Heart right ventricle (tissue), 16 donors: ENCODE measurements at regions not wholly inside any gene's neighbourhood (a gene's known extent, or its start where the extent isn't known, plus 50 kb on each side); places are given as distances from the start of the nearest gene placed in this dataset.

Experiments
- ATAC-seq, 8 donors: fragments of 200-7000 bp; cut with Tn5 transposase; one replicate each; pipeline ENCODE4 v1.9.1; 2020; ENCODE audit warnings: mild to moderate bottlenecking in 8 of 8, moderate library complexity in 8 of 8, moderate number of reproducible peaks in 1 of 8
- DNase-seq, 2 donors: peaks; one replicate each; pipeline ENCODE4 v3.0.0-alpha.2; 2020
- H3K27ac ChIP-seq, 10 donors: fragments of 200-600 bp; sonication (generic) in 2 of 10; one replicate each; pipeline versions ENCODE4 v1.5.0 to v1.8.0; 2020 to 2022; ENCODE audit warnings: mild to moderate bottlenecking in 3 of 10
- H3K27me3 ChIP-seq, 7 donors: fragments of 200-600 bp; one replicate each; pipeline ENCODE4 v1.8.0; 2021 to 2022; ENCODE audit warnings: mild to moderate bottlenecking in 2 of 7
- H3K36me3 ChIP-seq, 9 donors: fragments of 200-600 bp; sonication (generic) in 1 of 9; one replicate each; pipeline versions ENCODE4 v1.5.0 to v1.8.0; 2020 to 2022; ENCODE audit warnings: mild to moderate bottlenecking in 2 of 9
- H3K4me1 ChIP-seq, 9 donors: fragments of 200-600 bp; sonication (generic) in 1 of 9; one replicate each; pipeline versions ENCODE4 v1.5.0 to v1.8.0; 2020 to 2022; ENCODE audit warnings: mild to moderate bottlenecking in 4 of 9
- H3K4me3 ChIP-seq, 10 donors: fragments of 200-600 bp; sonication (generic) in 2 of 10; one replicate each; pipeline versions ENCODE4 v1.5.0 to v1.8.0; 2020 to 2022; ENCODE audit warnings: mild to moderate bottlenecking in 7 of 10, moderate library complexity in 2 of 10
- H3K9me3 ChIP-seq, 11 donors: fragments of 200-600 bp in 10 of 11; sonication (generic) in 2 of 11; one replicate each; pipeline versions ENCODE4 v1.5.0 to v1.8.0; 2013 to 2022; ENCODE audit warnings: mild to moderate bottlenecking in 2 of 11, control low read depth in 1 of 11, moderate library complexity in 1 of 11
- WGBS, 2 donors: extraction: QIAGEN DNeasy Blood & Tissue Kit; methylation state at CpG; one replicate each; pipeline ENCODE4 v1.1.7; 2013; ENCODE audit warnings: inconsistent platforms in 1 of 2; 5-methylcytosine and 5-hydroxymethylcytosine counted together
- intact Hi-C, 10 donors: fragments of 100-400 bp; cut with DNase I; formaldehyde crosslinking; loops; one replicate each; pipeline versions ENCODE4 v1.11.1 to v1.14.2; 2022
- TF ChIP-seq, protein P1 (sequence below), 9 donors: fragments of 200-600 bp; sonication (generic) in 2 of 9; IDR thresholded peaks; one replicate each; pipeline versions ENCODE4 v1.5.0 to v1.8.0; 2021 to 2022; ENCODE audit warnings: antibody characterized with exemption in 9 of 9, mild to moderate bottlenecking in 5 of 9, moderate library complexity in 1 of 9
- donor health status: Arrhythmogenic right ventricular cardiomyopathy.
- donor health status: ischemic (EF 13 %, LVEDD 7.1; RV severe dilation, severe dysfunction).
- donor health status: healthy with polysubstance abuse.
- donor health status: DM: no; HTN: yes; CAD: no.
- donor health status: DM: no; HTN: no; CAD: no.
- donor health status: ischemic (EF 25% LVEDD 6.9; RV normal size, moderate dysfunction).
- donor health status: ischemic (EF 25% LVEDD 5.7; RV mildly dilated, moderate dysfunction).
- donor health status: healthy.
- donor health status: DM: yes; HTN: yes; CAD: no.
- donor health status: Ischemic cardiomyopathy.
- donor health status: ischemic (EF 35%, LVEDD 5.7; RV mildly dilated, moderate dysfunction).
- donor health status: nonischemic (EF 11% LVEDD 7.7; RV severe dilation, severe dysfunction).
- donor health status: DM: yes; HTN: yes; CAD: no.
- donor health status: PGD.
- donor health status: ischemic (EF 29% LVEDD 5.4; RV normal size, mild dysfunction).
- donor health status: nonischemic (EF 23%, LVEDD 6.1; RV moderate dilation, normal function).

DNA sequence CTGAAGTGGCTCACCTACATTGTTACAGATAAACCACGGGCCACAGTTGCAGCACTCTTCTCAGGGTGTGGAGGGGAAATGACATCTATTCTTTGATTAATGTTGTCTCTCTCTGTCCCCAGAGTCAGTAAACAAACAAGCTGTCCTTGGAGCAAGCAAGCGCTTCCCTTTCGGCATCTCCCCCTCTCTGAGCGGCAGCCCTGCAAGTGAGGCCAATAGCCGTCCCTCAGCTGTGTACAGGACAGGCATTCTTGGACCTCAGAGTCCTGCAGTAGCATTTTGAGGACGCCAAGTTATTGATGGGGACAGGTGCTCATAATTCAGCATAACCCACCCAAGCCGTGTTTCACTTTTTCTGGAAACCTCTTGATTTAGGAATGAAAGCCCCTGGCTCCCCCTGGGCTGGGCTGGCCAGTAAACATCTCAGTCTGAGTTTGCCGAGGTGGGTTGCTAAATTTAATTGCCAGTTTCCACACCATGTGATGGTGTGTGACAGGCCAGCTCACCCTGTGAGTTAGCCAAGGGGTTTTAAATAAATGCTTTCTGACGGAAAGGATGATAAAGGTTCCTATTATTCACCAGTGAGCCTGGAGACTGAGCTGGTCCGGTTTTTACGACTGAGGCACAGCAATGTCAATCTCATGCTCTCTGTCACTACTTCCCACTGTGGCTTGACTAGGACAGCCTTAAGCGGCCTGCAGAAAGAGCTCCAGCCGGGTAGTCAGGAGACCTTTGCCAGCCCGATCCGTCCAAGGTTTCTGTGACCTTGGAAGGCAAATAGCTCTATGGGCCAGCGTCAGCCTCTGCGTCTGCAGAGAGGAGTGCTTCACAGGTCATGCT lies 214.8 kb upstream of the RREB1 start:
- peak; percentile 51 to 92 (median 80) for ATAC-seq

DNA sequence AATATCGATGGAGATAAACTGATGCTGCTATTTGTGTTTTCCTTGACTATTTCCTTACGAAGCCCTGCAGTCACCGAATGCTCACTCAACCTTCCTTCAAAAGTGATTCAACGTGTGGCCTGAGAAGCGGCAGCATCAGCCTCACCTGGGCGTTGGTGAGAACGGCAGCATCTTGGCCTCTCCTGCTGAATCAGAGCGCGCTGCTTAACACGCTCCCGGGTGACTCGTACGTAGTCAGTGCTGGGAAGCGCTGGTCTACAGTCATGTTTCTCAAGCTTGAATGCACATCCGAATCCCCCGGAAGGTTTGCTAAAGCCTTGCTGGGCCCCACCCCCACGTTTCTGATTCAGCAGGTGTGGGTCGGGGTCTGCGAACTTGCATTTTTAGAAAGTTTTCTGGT lies 214.1 kb upstream of the RREB1 start:
- Histone ChIP-seq H3K9me3 (no peaks in the 10 kb centered on the region), H3K36me3 (no peaks in the 10 kb centered on the region), H3K4me3 (no peak overlapping the region), H3K27ac (peak overlapping the region; percentile 64 to 86 (median 80)), H3K27me3 (no peaks in the 10 kb centered on the region), H3K4me1 (peaks cover 9 to 46% (median 32%) of the 10 kb centered on the region in 9 donors)
- TF ChIP-seq, protein P1, sequence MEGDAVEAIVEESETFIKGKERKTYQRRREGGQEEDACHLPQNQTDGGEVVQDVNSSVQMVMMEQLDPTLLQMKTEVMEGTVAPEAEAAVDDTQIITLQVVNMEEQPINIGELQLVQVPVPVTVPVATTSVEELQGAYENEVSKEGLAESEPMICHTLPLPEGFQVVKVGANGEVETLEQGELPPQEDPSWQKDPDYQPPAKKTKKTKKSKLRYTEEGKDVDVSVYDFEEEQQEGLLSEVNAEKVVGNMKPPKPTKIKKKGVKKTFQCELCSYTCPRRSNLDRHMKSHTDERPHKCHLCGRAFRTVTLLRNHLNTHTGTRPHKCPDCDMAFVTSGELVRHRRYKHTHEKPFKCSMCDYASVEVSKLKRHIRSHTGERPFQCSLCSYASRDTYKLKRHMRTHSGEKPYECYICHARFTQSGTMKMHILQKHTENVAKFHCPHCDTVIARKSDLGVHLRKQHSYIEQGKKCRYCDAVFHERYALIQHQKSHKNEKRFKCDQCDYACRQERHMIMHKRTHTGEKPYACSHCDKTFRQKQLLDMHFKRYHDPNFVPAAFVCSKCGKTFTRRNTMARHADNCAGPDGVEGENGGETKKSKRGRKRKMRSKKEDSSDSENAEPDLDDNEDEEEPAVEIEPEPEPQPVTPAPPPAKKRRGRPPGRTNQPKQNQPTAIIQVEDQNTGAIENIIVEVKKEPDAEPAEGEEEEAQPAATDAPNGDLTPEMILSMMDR (IDR thresholded peaks at IDR 0.05), result no peak
- no peak for DNase-seq
- no peak for ATAC-seq
- intact Hi-C loops, result loop anchor here in 6 of 10 donors (5.0 to 10.0 kb wide), 5 partner anchors 69 to 351 kb away; no protein-coding TSS in a partner anchor
- 75% methylated on average over 19 of the region's 19 CpGs for WGBS, 2 donors

More for the DNA sequence above, 214.8 kb upstream of the RREB1 start:
- no peaks in the 10 kb centered on the region for H3K9me3 ChIP-seq
- no peak overlapping the region for H3K4me3 ChIP-seq
- H3K27me3 ChIP-seq, result no peaks in the 10 kb centered on the region
- intact Hi-C loops, result loop anchor here in 6 of 10 donors (5.0 to 10.0 kb wide), 5 partner anchors 68 to 352 kb away; no protein-coding TSS in a partner anchor
- peaks cover 9 to 46% (median 32%) of the 10 kb centered on the region in 9 donors for H3K4me1 ChIP-seq
- DNase-seq, result peak; percentile 31
- H3K27ac ChIP-seq, result peak overlapping the region; percentile 64 to 86 (median 80)
- TF ChIP-seq, protein P1 (IDR thresholded peaks at IDR 0.05), result no peak
- WGBS, 2 donors, result 31 to 44% methylated on average over 17 of the region's 17 CpGs
- H3K36me3 ChIP-seq, result no peaks in the 10 kb centered on the region

DNA sequence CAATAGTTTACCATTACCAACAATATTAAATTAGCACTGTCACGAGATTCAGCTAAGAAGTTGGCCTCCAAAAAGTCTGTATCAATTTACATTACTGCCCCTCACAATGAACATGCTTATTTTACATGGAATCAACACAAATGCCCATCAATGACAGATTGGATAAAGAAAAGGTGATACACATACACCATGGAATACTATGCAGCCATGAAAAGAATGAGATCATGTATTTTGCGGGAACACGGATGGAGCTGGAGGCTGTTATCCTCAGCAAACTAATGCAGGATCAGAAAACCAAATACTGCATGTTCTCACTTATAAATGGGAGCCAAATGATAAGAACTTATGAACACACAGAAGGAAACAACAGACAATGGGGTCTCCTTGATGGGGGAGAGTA lies 211.8 kb upstream of the RREB1 start:
- intact Hi-C loops, result loop anchor here in 4 of 10 donors (10.0 kb wide), 4 partner anchors 71 to 349 kb away; no protein-coding TSS in a partner anchor
- TF ChIP-seq, protein P1 (IDR thresholded peaks at IDR 0.05), result no peak
- H3K27ac ChIP-seq, result no peak overlapping the region
- no peaks in the 10 kb centered on the region for H3K9me3 ChIP-seq
- H3K4me3 ChIP-seq, result no peak overlapping the region
- 95 to 98% methylated on average over 3 of the region's 3 CpGs for WGBS, 2 donors
- ATAC-seq (no peak), DNase-seq (no peak)
- no peaks in the 10 kb centered on the region for H3K27me3 ChIP-seq
- no peaks in the 10 kb centered on the region for H3K36me3 ChIP-seq
- peaks cover 2 to 43% (median 25%) of the 10 kb centered on the region in 9 donors for H3K4me1 ChIP-seq

DNA sequence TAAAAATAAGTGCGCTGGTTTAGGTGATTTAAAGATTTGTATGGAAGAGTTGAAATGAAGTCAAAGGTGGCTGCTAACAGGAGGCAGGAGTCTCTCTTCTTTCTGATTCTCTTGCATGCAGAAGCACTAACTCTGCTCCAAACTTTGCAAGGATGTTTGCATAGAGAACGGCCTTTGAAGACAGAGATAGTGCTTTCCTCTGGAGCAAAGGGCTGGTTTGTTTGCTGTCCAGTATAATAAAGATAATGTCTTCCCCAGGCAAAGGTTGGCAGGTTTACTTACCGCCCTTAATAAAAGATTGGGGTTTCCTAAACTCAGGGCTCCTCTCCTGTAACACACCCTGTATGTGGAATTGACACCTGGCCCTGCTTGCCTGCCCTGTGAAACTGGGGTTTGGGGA lies 210.6 kb upstream of the RREB1 start:
- no peaks in the 10 kb centered on the region for H3K36me3 ChIP-seq
- TF ChIP-seq, protein P1 (IDR thresholded peaks at IDR 0.05), result no peak
- 71 to 86% methylated on average over 3 of the region's 3 CpGs for WGBS, 2 donors
- no peak overlapping the region for H3K27ac ChIP-seq
- H3K27me3 ChIP-seq, result no peaks in the 10 kb centered on the region
- H3K4me3 ChIP-seq, result no peak overlapping the region
- peaks cover 0 to 34% (median 14%) of the 10 kb centered on the region in 9 donors for H3K4me1 ChIP-seq
- ATAC-seq, result no peak
- intact Hi-C loops, result loop anchor here in 4 of 10 donors (10.0 kb wide), 4 partner anchors 72 to 348 kb away; no protein-coding TSS in a partner anchor
- no peak for DNase-seq
- H3K9me3 ChIP-seq, result no peaks in the 10 kb centered on the region
